ENCODE measurements at regions not wholly inside any gene's neighbourhood (a gene's known extent, or its start where the extent isn't known, plus 50 kb on each side); places are given as distances from the start of the nearest gene placed in this dataset.

DNA sequence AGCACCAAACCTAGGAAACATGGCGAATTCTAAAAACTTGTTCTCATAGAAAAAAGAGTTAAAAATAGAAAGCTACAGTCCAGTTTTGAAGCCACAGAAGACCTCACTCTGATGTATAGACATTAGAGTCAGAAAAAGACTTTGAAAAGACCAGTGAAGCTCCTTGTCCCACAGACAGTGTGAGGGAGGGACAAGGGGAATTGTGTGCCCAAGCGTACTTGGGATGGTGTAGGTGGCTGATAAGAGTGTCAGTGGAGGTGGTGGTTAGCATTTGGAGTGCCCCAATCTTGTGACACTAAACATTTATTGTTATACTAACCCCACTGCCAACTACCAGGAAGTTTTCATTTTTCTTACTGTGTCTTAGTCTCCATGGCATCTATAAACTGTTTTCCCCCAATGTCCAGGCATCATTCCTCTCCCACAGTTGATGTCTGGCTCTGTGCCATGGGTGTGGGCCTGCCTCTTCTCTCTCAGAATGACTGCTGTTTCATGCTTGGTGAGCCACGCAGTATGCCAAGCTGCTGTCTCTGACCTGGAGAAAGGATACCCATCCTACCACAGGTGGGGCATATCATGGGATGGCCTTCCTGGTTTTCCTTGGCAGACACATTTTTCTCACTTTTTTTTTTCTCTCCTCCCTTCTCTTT is 161.4 kb downstream of the RPIA start:
- TF ChIP-seq, protein P1, sequence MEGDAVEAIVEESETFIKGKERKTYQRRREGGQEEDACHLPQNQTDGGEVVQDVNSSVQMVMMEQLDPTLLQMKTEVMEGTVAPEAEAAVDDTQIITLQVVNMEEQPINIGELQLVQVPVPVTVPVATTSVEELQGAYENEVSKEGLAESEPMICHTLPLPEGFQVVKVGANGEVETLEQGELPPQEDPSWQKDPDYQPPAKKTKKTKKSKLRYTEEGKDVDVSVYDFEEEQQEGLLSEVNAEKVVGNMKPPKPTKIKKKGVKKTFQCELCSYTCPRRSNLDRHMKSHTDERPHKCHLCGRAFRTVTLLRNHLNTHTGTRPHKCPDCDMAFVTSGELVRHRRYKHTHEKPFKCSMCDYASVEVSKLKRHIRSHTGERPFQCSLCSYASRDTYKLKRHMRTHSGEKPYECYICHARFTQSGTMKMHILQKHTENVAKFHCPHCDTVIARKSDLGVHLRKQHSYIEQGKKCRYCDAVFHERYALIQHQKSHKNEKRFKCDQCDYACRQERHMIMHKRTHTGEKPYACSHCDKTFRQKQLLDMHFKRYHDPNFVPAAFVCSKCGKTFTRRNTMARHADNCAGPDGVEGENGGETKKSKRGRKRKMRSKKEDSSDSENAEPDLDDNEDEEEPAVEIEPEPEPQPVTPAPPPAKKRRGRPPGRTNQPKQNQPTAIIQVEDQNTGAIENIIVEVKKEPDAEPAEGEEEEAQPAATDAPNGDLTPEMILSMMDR (conservative IDR thresholded peaks at IDR 0.05; ENCODE audit: low read depth, low read length) = no peak
- H3K4me3 ChIP-seq (ENCODE audit: low read depth, low read length) = no peak overlapping the region
- peak; percentile 8 for DNase-seq (ENCODE audit: low read depth)

DNA sequence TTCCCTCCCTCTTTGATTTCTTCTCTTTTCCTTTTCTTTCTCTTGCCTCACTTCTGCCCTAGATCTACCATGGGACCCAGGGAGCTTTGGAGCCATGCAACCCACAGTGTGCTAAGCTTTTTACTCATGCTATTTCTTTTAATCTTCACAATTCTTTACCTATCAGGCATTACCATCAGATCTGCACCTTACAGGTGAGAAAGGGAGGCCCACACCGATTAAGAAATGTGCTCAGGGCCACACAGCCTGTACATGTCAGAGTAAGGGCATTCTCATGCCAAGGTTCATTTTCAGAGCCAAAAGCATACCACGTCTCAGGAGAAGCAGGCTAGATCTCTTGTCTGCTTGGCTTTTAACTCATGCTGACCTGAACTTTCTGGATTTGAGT is 161.9 kb downstream of the RPIA start:
- TF ChIP-seq, protein P1 (conservative IDR thresholded peaks at IDR 0.05; ENCODE audit: low read depth, low read length) = no peak
- no peak overlapping the region for H3K4me3 ChIP-seq (ENCODE audit: low read depth, low read length)
- no peak for DNase-seq (ENCODE audit: low read depth)

DNA sequence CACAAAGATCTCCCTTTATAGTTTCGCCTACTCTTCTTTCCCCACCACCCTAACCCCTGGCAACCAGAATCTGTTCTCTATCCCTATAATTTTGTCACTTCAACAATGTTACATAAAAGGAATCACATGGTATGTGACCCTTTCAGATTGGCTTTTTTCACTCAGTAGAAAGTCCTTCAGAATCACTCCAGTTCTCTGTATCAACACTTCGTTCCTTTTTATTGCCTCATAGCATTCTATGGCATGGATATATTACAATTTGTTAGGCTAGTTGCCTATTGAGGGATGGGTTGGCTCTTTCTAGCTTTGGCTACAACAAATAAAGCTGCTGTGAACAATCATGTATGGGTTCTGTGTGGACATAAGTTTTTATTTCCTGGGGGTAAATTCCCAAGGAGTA is 163.1 kb downstream of the RPIA start:
- TF ChIP-seq, protein P1 (conservative IDR thresholded peaks at IDR 0.05; ENCODE audit: low read depth, low read length) = no peak
- no peak overlapping the region for H3K4me3 ChIP-seq (ENCODE audit: low read depth, low read length)
- no peak for DNase-seq (ENCODE audit: low read depth)

DNA sequence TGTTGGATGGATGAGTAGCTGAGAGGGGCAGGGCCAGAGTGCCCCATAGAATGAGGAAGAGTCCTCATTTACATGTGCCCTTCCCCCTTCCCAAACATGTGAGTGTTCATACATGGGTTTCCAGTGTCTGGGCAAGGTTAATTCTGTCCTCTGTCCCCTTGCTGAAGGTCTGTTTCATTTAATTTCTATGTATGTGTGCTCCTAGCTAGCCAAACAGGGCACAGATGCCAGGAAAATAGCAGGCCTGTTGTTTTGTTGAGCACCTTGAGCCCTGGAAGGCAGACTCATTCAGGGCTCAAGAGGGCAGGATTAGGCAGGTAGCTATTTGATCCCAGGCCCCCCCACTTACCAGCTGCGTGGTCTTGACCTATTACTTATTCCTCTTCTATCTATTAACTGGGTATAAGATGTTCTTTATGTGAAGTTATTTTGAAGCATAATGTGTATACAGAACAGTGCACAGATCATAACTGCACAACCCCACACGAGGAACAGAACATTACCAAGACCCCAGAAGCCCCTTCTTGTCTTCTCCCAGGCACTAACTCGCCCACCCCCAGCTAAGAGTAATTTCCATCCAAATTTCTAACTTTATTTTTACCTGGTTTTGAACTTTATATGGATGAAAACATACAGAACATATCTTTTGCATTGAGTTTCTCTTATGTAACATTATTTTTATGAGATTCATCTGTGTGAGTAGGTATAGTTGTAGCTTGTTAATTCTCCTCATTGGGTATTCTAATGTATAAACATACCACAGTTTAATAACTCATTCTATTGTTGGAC is 164.3 kb downstream of the RPIA start:
- DNase-seq (ENCODE audit: low read depth) = no peak
- H3K4me3 ChIP-seq (ENCODE audit: low read depth, low read length) = no peak overlapping the region
- TF ChIP-seq, protein P1 (conservative IDR thresholded peaks at IDR 0.05; ENCODE audit: low read depth, low read length) = no peak

DNA sequence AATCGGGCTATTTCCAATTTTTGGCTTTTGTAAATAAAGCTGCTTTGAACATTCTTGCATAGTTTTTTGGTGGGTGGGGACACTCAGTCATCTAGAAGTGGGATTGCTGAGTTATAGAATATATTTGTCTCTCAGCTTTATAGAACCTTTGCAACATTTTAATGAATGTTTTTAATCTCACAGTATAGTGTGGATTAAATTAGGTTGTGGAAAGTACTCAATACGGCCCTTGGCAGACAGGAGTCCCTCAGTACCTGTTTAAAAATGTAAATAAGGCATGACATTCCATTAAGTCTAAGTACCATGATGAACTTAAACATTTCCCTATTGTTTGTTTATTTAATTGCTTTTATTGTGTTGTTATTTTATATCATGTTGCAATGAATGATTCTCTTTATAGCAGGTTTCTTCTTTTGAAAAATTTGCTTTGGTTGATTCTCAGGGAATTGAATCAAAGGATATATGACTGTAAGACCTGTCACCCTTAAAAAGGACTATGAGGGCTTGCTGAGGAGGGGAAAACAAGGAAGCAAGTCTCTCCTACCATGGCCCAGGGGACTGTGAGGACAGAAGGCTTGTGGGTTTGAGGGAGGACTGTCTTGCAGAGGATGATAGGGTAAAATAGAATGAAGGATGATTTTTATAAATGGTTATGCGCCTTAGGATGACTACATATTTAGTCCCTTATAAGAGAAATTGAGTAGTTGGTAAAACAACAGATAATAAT is 165.1 kb downstream of the RPIA start:
- DNase-seq (ENCODE audit: low read depth) = no peak
- no peak overlapping the region for H3K4me3 ChIP-seq (ENCODE audit: low read depth, low read length)
- TF ChIP-seq, protein P1 (conservative IDR thresholded peaks at IDR 0.05; ENCODE audit: low read depth, low read length) = no peak

DNA sequence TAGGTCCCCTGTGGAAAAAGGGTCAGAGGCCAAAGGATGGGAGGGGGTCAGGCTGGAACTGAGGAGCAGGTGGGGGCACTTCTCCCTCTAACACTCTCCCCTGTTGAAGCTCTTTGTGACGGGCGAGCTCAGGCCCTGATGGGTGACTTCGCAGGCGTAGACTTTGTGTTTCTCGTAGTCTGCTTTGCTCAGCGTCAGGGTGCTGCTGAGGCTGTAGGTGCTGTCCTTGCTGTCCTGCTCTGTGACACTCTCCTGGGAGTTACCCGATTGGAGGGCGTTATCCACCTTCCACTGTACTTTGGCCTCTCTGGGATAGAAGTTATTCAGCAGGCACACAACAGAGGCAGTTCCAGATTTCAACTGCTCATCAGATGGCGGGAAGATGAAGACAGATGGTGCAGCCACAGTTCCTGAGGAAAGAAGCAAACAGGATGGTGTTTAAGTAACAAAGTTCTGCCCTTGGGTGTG is 165.8 kb downstream of the RPIA start:
- H3K4me3 ChIP-seq (ENCODE audit: low read depth, low read length) = no peak overlapping the region
- TF ChIP-seq, protein P1 (conservative IDR thresholded peaks at IDR 0.05; ENCODE audit: low read depth, low read length) = no peak
- no peak for DNase-seq (ENCODE audit: low read depth)

Data from choroid plexus epithelial cell (primary cell).